ENCODE measurements at regions not wholly inside any gene's neighbourhood (a gene's known extent, or its start where the extent isn't known, plus 50 kb on each side); places are given as distances from the start of the nearest gene placed in this dataset.

- DNase-seq (no peak), ATAC-seq (no peak)
- Mint-ChIP-seq H3K36me3 (no peaks in the 10 kb centered on the region), H3K9me3 (no peaks in the 10 kb centered on the region), H3K4me1 (no peaks in the 10 kb centered on the region), H3K4me3 (no peak overlapping the region), H3K27ac (no peak overlapping the region), H3K27me3 (peaks cover 0 to 5% (median 0%) of the 10 kb centered on the region in 5 donors)
- POLR2A ChIA-PET: no interaction called here
Measured at GRCh38 chr13:78372581-78372980, 230.8 kb downstream of the POU4F1 start.

- no peak overlapping the region for H3K4me3 Mint-ChIP-seq
- POLR2A ChIA-PET: no interaction called here
- no peaks in the 10 kb centered on the region for H3K9me3 Mint-ChIP-seq
- H3K36me3 Mint-ChIP-seq: no peaks in the 10 kb centered on the region
- peaks cover 0 to 8% (median 0%) of the 10 kb centered on the region in 5 donors for H3K27me3 Mint-ChIP-seq
- ATAC-seq (no peak), DNase-seq (no peak)
- no peak overlapping the region for H3K27ac Mint-ChIP-seq
- H3K4me1 Mint-ChIP-seq: no peaks in the 10 kb centered on the region
Measured at GRCh38 chr13:78370231-78370630, 233.1 kb downstream of the POU4F1 start.

- Mint-ChIP-seq H3K4me3 (no peak overlapping the region), H3K9me3 (no peaks in the 10 kb centered on the region), H3K4me1 (no peaks in the 10 kb centered on the region), H3K36me3 (no peaks in the 10 kb centered on the region), H3K27me3 (peaks cover 0 to 4% (median 0%) of the 10 kb centered on the region in 5 donors), H3K27ac (no peak overlapping the region)
- DNase-seq (no peak), ATAC-seq (no peak)
- POLR2A ChIA-PET: no interaction called here
Measured at GRCh38 chr13:78364711-78365110, 238.6 kb downstream of the POU4F1 start.

GRCh38 chr13:78341032-78341431 is 262.3 kb downstream of the POU4F1 start:
- peaks cover 0 to 5% (median 0%) of the 10 kb centered on the region in 9 donors for H3K9me3 Mint-ChIP-seq
- POLR2A ChIA-PET: no interaction called here
- peaks cover 0 to 7% (median 3%) of the 10 kb centered on the region in 5 donors for H3K27me3 Mint-ChIP-seq

GRCh38 chr13:78339927-78340326 is 263.4 kb downstream of the POU4F1 start:
- POLR2A ChIA-PET: no interaction called here
- no peak overlapping the region for H3K4me3 Mint-ChIP-seq
- no peak for ATAC-seq
- H3K9me3 Mint-ChIP-seq: peaks cover 0 to 5% (median 0%) of the 10 kb centered on the region in 9 donors
- no peak for DNase-seq
- no peaks in the 10 kb centered on the region for H3K4me1 Mint-ChIP-seq
- no peaks in the 10 kb centered on the region for H3K36me3 Mint-ChIP-seq
- peaks cover 0 to 9% (median 5%) of the 10 kb centered on the region in 5 donors for H3K27me3 Mint-ChIP-seq
- H3K27ac Mint-ChIP-seq: no peak overlapping the region

More at GRCh38 chr13:78341032-78341431, 262.3 kb downstream of the POU4F1 start:
- H3K36me3 Mint-ChIP-seq: no peaks in the 10 kb centered on the region
- H3K27ac Mint-ChIP-seq: no peak overlapping the region
- DNase-seq (no peak), ATAC-seq (no peak)
- H3K4me1 Mint-ChIP-seq: no peaks in the 10 kb centered on the region
- no peak overlapping the region for H3K4me3 Mint-ChIP-seq

- POLR2A ChIA-PET: no interaction called here
- Mint-ChIP-seq H3K4me3 (no peak overlapping the region), H3K36me3 (no peaks in the 10 kb centered on the region), H3K27me3 (peaks cover 2 to 11% (median 7%) of the 10 kb centered on the region in 5 donors), H3K27ac (no peak overlapping the region), H3K9me3 (peaks cover 0 to 4% (median 0%) of the 10 kb centered on the region in 9 donors), H3K4me1 (no peaks in the 10 kb centered on the region)
- ATAC-seq (no peak), DNase-seq (no peak)
Measured at GRCh38 chr13:78334059-78334458, 269.3 kb downstream of the POU4F1 start.

- DNase-seq (no peak), ATAC-seq (no peak)
- peaks cover 0 to 9% (median 5%) of the 10 kb centered on the region in 5 donors for H3K27me3 Mint-ChIP-seq
- no peaks in the 10 kb centered on the region for H3K9me3 Mint-ChIP-seq
- H3K4me1 Mint-ChIP-seq: no peaks in the 10 kb centered on the region
- no peaks in the 10 kb centered on the region for H3K36me3 Mint-ChIP-seq
- H3K4me3 Mint-ChIP-seq: no peak overlapping the region
- POLR2A ChIA-PET: no interaction called here
- H3K27ac Mint-ChIP-seq: peak overlapping the region in 1 of 10 donors; percentile 44
Measured at GRCh38 chr13:78326633-78327032, 276.7 kb downstream of the POU4F1 start.

GRCh38 chr13:78325585-78325984 is 277.8 kb downstream of the POU4F1 start:
- H3K27me3 Mint-ChIP-seq: peaks cover 0 to 9% (median 5%) of the 10 kb centered on the region in 5 donors
- H3K36me3 Mint-ChIP-seq: no peaks in the 10 kb centered on the region
- H3K9me3 Mint-ChIP-seq: no peaks in the 10 kb centered on the region
- POLR2A ChIA-PET: no interaction called here
- no peak overlapping the region for H3K4me3 Mint-ChIP-seq
- DNase-seq (no peak), ATAC-seq (no peak)
- no peaks in the 10 kb centered on the region for H3K4me1 Mint-ChIP-seq
- no peak overlapping the region for H3K27ac Mint-ChIP-seq

GRCh38 chr13:78323848-78324247 is 279.5 kb downstream of the POU4F1 start:
- Mint-ChIP-seq H3K36me3 (no peaks in the 10 kb centered on the region), H3K4me1 (no peaks in the 10 kb centered on the region), H3K27me3 (peaks cover 2 to 12% (median 6%) of the 10 kb centered on the region in 5 donors), H3K4me3 (no peak overlapping the region), H3K27ac (no peak overlapping the region), H3K9me3 (no peaks in the 10 kb centered on the region)
- POLR2A ChIA-PET: no interaction called here
- DNase-seq: no peak
- ATAC-seq: no peak

GRCh38 chr13:78323040-78323439 is 280.3 kb downstream of the POU4F1 start:
- Mint-ChIP-seq H3K4me1 (no peaks in the 10 kb centered on the region), H3K4me3 (no peak overlapping the region), H3K27me3 (peaks cover 2 to 12% (median 6%) of the 10 kb centered on the region in 5 donors), H3K36me3 (no peaks in the 10 kb centered on the region), H3K9me3 (no peaks in the 10 kb centered on the region), H3K27ac (no peak overlapping the region)
- ATAC-seq (no peak), DNase-seq (no peak)
- POLR2A ChIA-PET: no interaction called here

GRCh38 chr13:78319101-78319627 is 284.2 kb downstream of the POU4F1 start:
- DNase-seq (no peak), ATAC-seq (no peak)
- no peaks in the 10 kb centered on the region for H3K9me3 Mint-ChIP-seq
- POLR2A ChIA-PET: no interaction called here
- no peaks in the 10 kb centered on the region for H3K36me3 Mint-ChIP-seq
- no peak overlapping the region for H3K4me3 Mint-ChIP-seq
- H3K4me1 Mint-ChIP-seq: no peaks in the 10 kb centered on the region
- H3K27ac Mint-ChIP-seq: no peak overlapping the region
- H3K27me3 Mint-ChIP-seq: peaks cover 2 to 12% (median 6%) of the 10 kb centered on the region in 5 donors

- no peak for DNase-seq
- Mint-ChIP-seq H3K4me3 (no peak overlapping the region), H3K27me3 (peaks cover 0 to 8% (median 2%) of the 10 kb centered on the region in 5 donors), H3K36me3 (no peaks in the 10 kb centered on the region), H3K9me3 (no peaks in the 10 kb centered on the region), H3K27ac (no peak overlapping the region), H3K4me1 (no peaks in the 10 kb centered on the region)
- no peak for ATAC-seq
- POLR2A ChIA-PET: no interaction called here
Measured at GRCh38 chr13:78317030-78317429, 286.3 kb downstream of the POU4F1 start.

GRCh38 chr13:78309497-78310180 is 293.7 kb downstream of the POU4F1 start:
- H3K27ac Mint-ChIP-seq: no peak overlapping the region
- DNase-seq (no peak), ATAC-seq (no peak)
- no peak overlapping the region for H3K4me3 Mint-ChIP-seq
- H3K36me3 Mint-ChIP-seq: no peaks in the 10 kb centered on the region
- peaks cover 0 to 7% (median 0%) of the 10 kb centered on the region in 5 donors for H3K27me3 Mint-ChIP-seq
- no peaks in the 10 kb centered on the region for H3K4me1 Mint-ChIP-seq
- H3K9me3 Mint-ChIP-seq: no peaks in the 10 kb centered on the region
- POLR2A ChIA-PET: no interaction called here
